Activated CD4-positive, alpha-beta T cell treated with anti-CD3 and anti-CD28 coated beads, Interleukin-2, amount 10 ng/mL, durations not matched to agents 7 days and 5 days (primary cell): ENCODE measurements at regions not wholly inside any gene's neighbourhood (a gene's known extent, or its start where the extent isn't known, plus 50 kb on each side); places are given as distances from the start of the nearest gene placed in this dataset.
"Not testable (repeated sequence)": the region's sequence is repeated elsewhere in the genome, so short reads cannot be mapped to it uniquely, and the experiment has no call there.

Experiments used
- CTCF ChIA-PET: fragments of 350-600 bp; sonication (Branson Sonifier 250); formaldehyde crosslinking; loops from one replicate; lab custom pipeline; 2021; ENCODE audit warnings: antibody characterized with exemption; lab: Charles Lee
- POLR2A ChIA-PET: fragments of 350-600 bp; sonication (Branson Sonifier 250); formaldehyde crosslinking; loops from one replicate; lab custom pipeline; 2021; ENCODE audit warnings: antibody characterized with exemption; lab: Charles Lee
- DNase-seq: peaks from one replicate; pipeline ENCODE4 v3.0.0-alpha.2; 2020
- H3K27ac Mint-ChIP-seq: one replicate; pipeline ENCODE4 v1.8.0; 2021; ENCODE audit warnings: mild to moderate bottlenecking, moderate library complexity, mixed read lengths
- H3K27me3 Mint-ChIP-seq: one replicate; pipeline ENCODE4 v1.8.0; 2021; ENCODE audit warnings: mixed read lengths
- H3K36me3 Mint-ChIP-seq: one replicate; pipeline ENCODE4 v1.8.0; 2021; ENCODE audit warnings: low read depth, mixed read lengths
- H3K4me1 Mint-ChIP-seq: one replicate; pipeline ENCODE4 v1.8.0; 2021; ENCODE audit warnings: mixed read lengths
- H3K4me3 Mint-ChIP-seq: one replicate; pipeline ENCODE4 v1.8.0; 2021; ENCODE audit warnings: mild to moderate bottlenecking, moderate library complexity, mixed read lengths
- H3K9me3 Mint-ChIP-seq: one replicate; pipeline ENCODE4 v1.8.0; 2021; ENCODE audit warnings: mixed read lengths

GRCh38 chr4:25504932-25505636 is 128.0 kb downstream of the ANAPC4 start:
- no peak overlapping the region for H3K27ac Mint-ChIP-seq
- DNase-seq, result no peak
- H3K36me3 Mint-ChIP-seq, result no peaks in the 10 kb centered on the region
- ChIA-PET POLR2A (no interaction called here), CTCF (no interaction called here)
- peaks cover 3% of the 10 kb centered on the region for H3K27me3 Mint-ChIP-seq
- no peaks in the 10 kb centered on the region for H3K9me3 Mint-ChIP-seq
- no peaks in the 10 kb centered on the region for H3K4me1 Mint-ChIP-seq
- H3K4me3 Mint-ChIP-seq, result no peak overlapping the region

- no peaks in the 10 kb centered on the region for H3K4me1 Mint-ChIP-seq
- ChIA-PET CTCF (no interaction called here), POLR2A (no interaction called here)
- peaks cover 3% of the 10 kb centered on the region for H3K27me3 Mint-ChIP-seq
- H3K36me3 Mint-ChIP-seq, result no peaks in the 10 kb centered on the region
- H3K9me3 Mint-ChIP-seq, result no peaks in the 10 kb centered on the region
- DNase-seq, result no peak
- H3K4me3 Mint-ChIP-seq, result no peak overlapping the region
- H3K27ac Mint-ChIP-seq, result no peak overlapping the region
Observed at GRCh38 chr4:25505637-25505991, 128.6 kb downstream of the ANAPC4 start.

GRCh38 chr4:25506032-25506571 is 129.0 kb downstream of the ANAPC4 start:
- Mint-ChIP-seq H3K36me3 (no peaks in the 10 kb centered on the region), H3K9me3 (no peaks in the 10 kb centered on the region), H3K27me3 (peaks cover 3% of the 10 kb centered on the region), H3K27ac (no peak overlapping the region), H3K4me1 (no peaks in the 10 kb centered on the region), H3K4me3 (no peak overlapping the region)
- DNase-seq, result no peak
- POLR2A ChIA-PET, result no interaction called here
- CTCF ChIA-PET, result no interaction called here

GRCh38 chr4:25509646-25510045 is 132.6 kb downstream of the ANAPC4 start:
- Mint-ChIP-seq H3K4me3 (no peak overlapping the region), H3K9me3 (no peaks in the 10 kb centered on the region), H3K36me3 (no peaks in the 10 kb centered on the region), H3K27me3 (peaks cover 3% of the 10 kb centered on the region), H3K27ac (no peak overlapping the region), H3K4me1 (no peaks in the 10 kb centered on the region)
- POLR2A ChIA-PET, result no interaction called here
- CTCF ChIA-PET, result no interaction called here
- no peak for DNase-seq

- H3K4me3 Mint-ChIP-seq, POLR2A ChIA-PET, H3K36me3 Mint-ChIP-seq, DNase-seq, H3K9me3 Mint-ChIP-seq, H3K4me1 Mint-ChIP-seq, H3K27ac Mint-ChIP-seq, H3K27me3 Mint-ChIP-seq, CTCF ChIA-PET: not testable (repeated sequence)
Observed at GRCh38 chr4:25511823-25512222, 134.8 kb downstream of the ANAPC4 start.

- no peak overlapping the region for H3K27ac Mint-ChIP-seq
- no peaks in the 10 kb centered on the region for H3K36me3 Mint-ChIP-seq
- H3K4me3 Mint-ChIP-seq, result no peak overlapping the region
- DNase-seq, result no peak
- H3K9me3 Mint-ChIP-seq, result no peaks in the 10 kb centered on the region
- peaks cover 5% of the 10 kb centered on the region for H3K27me3 Mint-ChIP-seq
- ChIA-PET CTCF (no interaction called here), POLR2A (no interaction called here)
- H3K4me1 Mint-ChIP-seq, result no peaks in the 10 kb centered on the region
Observed at GRCh38 chr4:25513814-25514213, 136.8 kb downstream of the ANAPC4 start.

- no peak for DNase-seq
- H3K27me3 Mint-ChIP-seq, result no peaks in the 10 kb centered on the region
- H3K9me3 Mint-ChIP-seq, result no peaks in the 10 kb centered on the region
- ChIA-PET POLR2A (no interaction called here), CTCF (no interaction called here)
- H3K27ac Mint-ChIP-seq, result no peak overlapping the region
- no peaks in the 10 kb centered on the region for H3K4me1 Mint-ChIP-seq
- H3K36me3 Mint-ChIP-seq, result no peaks in the 10 kb centered on the region
- H3K4me3 Mint-ChIP-seq, result no peak overlapping the region
Observed at GRCh38 chr4:25523405-25523804, 132.2 kb upstream of the SLC34A2 start.

GRCh38 chr4:25524663-25525062 is 131.0 kb upstream of the SLC34A2 start:
- Mint-ChIP-seq H3K4me1 (no peaks in the 10 kb centered on the region), H3K9me3 (no peaks in the 10 kb centered on the region), H3K27ac (no peak overlapping the region), H3K36me3 (no peaks in the 10 kb centered on the region), H3K4me3 (no peak overlapping the region), H3K27me3 (no peaks in the 10 kb centered on the region)
- no peak for DNase-seq
- POLR2A ChIA-PET, result no interaction called here
- CTCF ChIA-PET, result interaction anchor here (1.3 kb wide), 1 partner anchor 11 kb away, joined by 3 read pairs; no protein-coding TSS in a partner anchor

GRCh38 chr4:25525896-25526295 is 129.8 kb upstream of the SLC34A2 start:
- Mint-ChIP-seq H3K27me3 (no peaks in the 10 kb centered on the region), H3K9me3 (no peaks in the 10 kb centered on the region), H3K27ac (no peak overlapping the region), H3K4me3 (no peak overlapping the region), H3K4me1 (no peaks in the 10 kb centered on the region), H3K36me3 (no peaks in the 10 kb centered on the region)
- DNase-seq, result no peak
- ChIA-PET POLR2A (no interaction called here), CTCF (no interaction called here)

- no peak overlapping the region for H3K4me3 Mint-ChIP-seq
- no peaks in the 10 kb centered on the region for H3K27me3 Mint-ChIP-seq
- H3K4me1 Mint-ChIP-seq, result no peaks in the 10 kb centered on the region
- CTCF ChIA-PET, result no interaction called here
- POLR2A ChIA-PET, result no interaction called here
- no peak overlapping the region for H3K27ac Mint-ChIP-seq
- no peak for DNase-seq
- H3K36me3 Mint-ChIP-seq, result no peaks in the 10 kb centered on the region
- no peaks in the 10 kb centered on the region for H3K9me3 Mint-ChIP-seq
Observed at GRCh38 chr4:25527034-25527433, 128.6 kb upstream of the SLC34A2 start.

- no peaks in the 10 kb centered on the region for H3K36me3 Mint-ChIP-seq
- CTCF ChIA-PET, result no interaction called here
Observed at GRCh38 chr4:25528391-25528790, 127.3 kb upstream of the SLC34A2 start.

GRCh38 chr4:25531272-25531671 is 124.4 kb upstream of the SLC34A2 start:
- no peak overlapping the region for H3K27ac Mint-ChIP-seq
- DNase-seq, result no peak
- no peaks in the 10 kb centered on the region for H3K9me3 Mint-ChIP-seq
- H3K4me3 Mint-ChIP-seq, result no peak overlapping the region
- no peaks in the 10 kb centered on the region for H3K4me1 Mint-ChIP-seq
- H3K36me3 Mint-ChIP-seq, result no peaks in the 10 kb centered on the region
- POLR2A ChIA-PET, result no interaction called here
- CTCF ChIA-PET, result interaction anchor here (0.5 to 0.7 kb wide), 2 partner anchors 98 to 129 kb away, joined by 3 to 5 read pairs; no protein-coding TSS in a partner anchor
- peaks cover 2% of the 10 kb centered on the region for H3K27me3 Mint-ChIP-seq

More at GRCh38 chr4:25528391-25528790, 127.3 kb upstream of the SLC34A2 start:
- POLR2A ChIA-PET, result no interaction called here
- Mint-ChIP-seq H3K9me3 (no peaks in the 10 kb centered on the region), H3K27me3 (no peaks in the 10 kb centered on the region), H3K27ac (no peak overlapping the region), H3K4me3 (no peak overlapping the region), H3K4me1 (no peaks in the 10 kb centered on the region)
- no peak for DNase-seq

- no peak for DNase-seq
- H3K4me1 Mint-ChIP-seq, result no peaks in the 10 kb centered on the region
- no peaks in the 10 kb centered on the region for H3K36me3 Mint-ChIP-seq
- POLR2A ChIA-PET, result no interaction called here
- CTCF ChIA-PET, result no interaction called here
- no peak overlapping the region for H3K27ac Mint-ChIP-seq
- no peaks in the 10 kb centered on the region for H3K9me3 Mint-ChIP-seq
- H3K4me3 Mint-ChIP-seq, result no peak overlapping the region
- peaks cover 2% of the 10 kb centered on the region for H3K27me3 Mint-ChIP-seq
Observed at GRCh38 chr4:25532591-25532990, 123.1 kb upstream of the SLC34A2 start.

- Mint-ChIP-seq H3K27ac (no peak overlapping the region), H3K4me3 (no peak overlapping the region), H3K4me1 (no peaks in the 10 kb centered on the region), H3K27me3 (peaks cover 2% of the 10 kb centered on the region), H3K36me3 (no peaks in the 10 kb centered on the region), H3K9me3 (no peaks in the 10 kb centered on the region)
- POLR2A ChIA-PET, result no interaction called here
- no peak for DNase-seq
- CTCF ChIA-PET, result no interaction called here
Observed at GRCh38 chr4:25533256-25533655, 122.4 kb upstream of the SLC34A2 start.
